B cell (primary cell): ENCODE measurements at regions not wholly inside any gene's neighbourhood (a gene's known extent, or its start where the extent isn't known, plus 50 kb on each side); places are given as distances from the start of the nearest gene placed in this dataset.

Source experiments
- CTCF ChIP-seq: fragments of 200-600 bp; IDR thresholded peaks from one replicate; pipeline ENCODE4 v1.8.0; 2022; ENCODE audit warnings: antibody characterized with exemption, mild to moderate bottlenecking
- EZH2 ChIP-seq: IDR thresholded peaks from 2 replicates; pipeline ENCODE4 v1.6.1; 2012; ENCODE audit warnings: borderline replicate concordance, low read depth, mild to moderate bottlenecking, moderate library complexity, low read length; ENCODE audit not compliant: insufficient read depth, poor library complexity, severe bottlenecking

DNA sequence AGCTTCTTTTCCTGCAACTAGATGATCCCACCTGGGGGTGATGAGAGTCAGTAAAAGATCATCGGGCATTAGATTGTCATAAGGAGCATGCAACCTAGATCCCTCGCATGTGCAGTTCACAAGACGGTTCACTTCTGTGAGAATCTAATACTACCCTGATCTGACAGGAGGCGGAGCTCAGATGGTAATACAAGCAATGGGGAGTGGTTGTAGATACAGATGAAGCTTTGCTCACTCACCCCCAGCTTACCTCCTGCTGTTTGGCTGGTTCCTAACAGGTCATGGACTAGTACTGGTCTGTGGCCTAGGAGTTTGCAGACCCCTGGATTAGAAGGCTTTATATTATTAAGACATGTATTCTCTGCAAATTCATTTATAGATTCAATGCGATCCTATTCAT is 181.6 kb upstream of the MGMT start:
- TF ChIP-seq CTCF: no peak
- no peak for TF ChIP-seq EZH2
